Smooth muscle cell (in vitro differentiated cells): ENCODE measurements at regions not wholly inside any gene's neighbourhood (a gene's known extent, or its start where the extent isn't known, plus 50 kb on each side); places are given as distances from the start of the nearest gene placed in this dataset.

ENCODE experiments used
- DNase-seq: peaks from one replicate; lab custom pipeline; 2025; ENCODE audit not compliant: unreplicated experiment; lab: John Stamatoyannopoulos, UW
- H2AFZ ChIP-seq: fragments of 200-600 bp; sonication (generic); 2 replicates; pipeline ENCODE4 v1.6.0; 2016; ENCODE audit warnings: antibody characterized with exemption, low read depth, mild to moderate bottlenecking
- H3F3A ChIP-seq: fragments of 200-600 bp; sonication (generic); 2 replicates; pipeline ENCODE4 v1.6.0; 2017; ENCODE audit warnings: antibody characterized with exemption, low read depth
- H3K27ac ChIP-seq: fragments of 200-600 bp; sonication (generic); 2 replicates; pipeline ENCODE4 v1.5.1; 2016; ENCODE audit warnings: low read depth, mild to moderate bottlenecking
- H3K27me3 ChIP-seq: fragments of 200-600 bp; sonication (generic); 2 replicates; pipeline ENCODE4 v1.6.1; 2016; ENCODE audit warnings: low read depth, mild to moderate bottlenecking
- H3K36me3 ChIP-seq: fragments of 200-600 bp; sonication (generic); 2 replicates; pipeline ENCODE4 v1.5.1; 2016; ENCODE audit warnings: low read depth
- H3K4me1 ChIP-seq: fragments of 200-600 bp; sonication (generic); 2 replicates; pipeline ENCODE4 v1.5.1; 2016; ENCODE audit warnings: low read depth
- H3K4me2 ChIP-seq: fragments of 200-600 bp; sonication (generic); 2 replicates; pipeline ENCODE4 v1.6.0; 2016; ENCODE audit warnings: mild to moderate bottlenecking
- H3K4me3 ChIP-seq: fragments of 200-600 bp; sonication (generic); 2 replicates; pipeline ENCODE4 v1.5.1; 2016; ENCODE audit warnings: mild to moderate bottlenecking
- H3K79me2 ChIP-seq: fragments of 200-600 bp; sonication (generic); 2 replicates; pipeline ENCODE4 v1.6.0; 2016; ENCODE audit warnings: low read depth, mild to moderate bottlenecking
- H3K9ac ChIP-seq: fragments of 200-600 bp; sonication (generic); 2 replicates; pipeline ENCODE4 v1.6.0; 2016; ENCODE audit warnings: low read depth
- H3K9me3 ChIP-seq: fragments of 200-600 bp; sonication (generic); replicated peaks from 2 replicates; pipeline ENCODE4 v1.5.1; 2016; ENCODE audit warnings: low read depth
- H4K20me1 ChIP-seq: fragments of 200-600 bp; sonication (generic); 2 replicates; pipeline ENCODE4 v1.6.0; 2016; ENCODE audit warnings: low read depth
- WGBS: methylation state at CpG from one replicate; pipeline ENCODE4 v1.1.7; 2016; ENCODE audit warnings: low lambda C conversion rate; 5-methylcytosine and 5-hydroxymethylcytosine counted together
- TF ChIP-seq, protein P1 (sequence below): fragments of 200-600 bp; sonication (generic); IDR thresholded peaks from 2 replicates; pipeline ENCODE4 v1.5.1; 2017; ENCODE audit warnings: borderline replicate concordance, mild to moderate bottlenecking, antibody characterized with exemption; ENCODE audit not compliant: insufficient read depth, poor library complexity, severe bottlenecking

DNA sequence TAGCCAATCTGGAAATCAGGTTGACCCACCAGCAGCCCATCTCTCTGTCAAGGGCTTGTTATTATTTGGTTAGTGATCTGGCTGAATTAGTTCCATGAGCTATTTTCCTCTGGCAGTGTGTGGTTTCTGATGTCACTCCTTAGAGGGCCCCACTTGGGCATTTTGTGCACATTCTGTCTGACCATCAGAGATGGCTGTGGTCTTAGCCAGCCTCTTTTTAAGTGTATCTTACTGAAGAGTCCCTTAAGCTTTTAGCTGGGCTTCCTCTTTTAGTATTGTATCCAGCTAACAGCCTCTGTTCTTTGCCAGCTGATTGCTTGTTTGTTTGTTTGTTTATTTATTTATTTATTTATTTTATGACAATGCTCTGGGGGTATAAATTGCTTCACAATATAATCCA, 951.1 kb upstream of the CNTNAP5 start:
- Histone ChIP-seq H2AFZ (no peak overlapping the region), H3K36me3 (no peaks in the 10 kb centered on the region), H3F3A (no peaks in the 10 kb centered on the region), H3K4me3 (no peak overlapping the region), H3K9ac (no peak overlapping the region), H3K9me3 (no peaks in the 10 kb centered on the region), H3K27ac (no peak overlapping the region), H3K4me1 (no peaks in the 10 kb centered on the region), H3K4me2 (no peak overlapping the region), H3K27me3 (no peaks in the 10 kb centered on the region), H4K20me1 (no peaks in the 10 kb centered on the region), H3K79me2 (no peaks in the 10 kb centered on the region)
- TF ChIP-seq, protein P1, sequence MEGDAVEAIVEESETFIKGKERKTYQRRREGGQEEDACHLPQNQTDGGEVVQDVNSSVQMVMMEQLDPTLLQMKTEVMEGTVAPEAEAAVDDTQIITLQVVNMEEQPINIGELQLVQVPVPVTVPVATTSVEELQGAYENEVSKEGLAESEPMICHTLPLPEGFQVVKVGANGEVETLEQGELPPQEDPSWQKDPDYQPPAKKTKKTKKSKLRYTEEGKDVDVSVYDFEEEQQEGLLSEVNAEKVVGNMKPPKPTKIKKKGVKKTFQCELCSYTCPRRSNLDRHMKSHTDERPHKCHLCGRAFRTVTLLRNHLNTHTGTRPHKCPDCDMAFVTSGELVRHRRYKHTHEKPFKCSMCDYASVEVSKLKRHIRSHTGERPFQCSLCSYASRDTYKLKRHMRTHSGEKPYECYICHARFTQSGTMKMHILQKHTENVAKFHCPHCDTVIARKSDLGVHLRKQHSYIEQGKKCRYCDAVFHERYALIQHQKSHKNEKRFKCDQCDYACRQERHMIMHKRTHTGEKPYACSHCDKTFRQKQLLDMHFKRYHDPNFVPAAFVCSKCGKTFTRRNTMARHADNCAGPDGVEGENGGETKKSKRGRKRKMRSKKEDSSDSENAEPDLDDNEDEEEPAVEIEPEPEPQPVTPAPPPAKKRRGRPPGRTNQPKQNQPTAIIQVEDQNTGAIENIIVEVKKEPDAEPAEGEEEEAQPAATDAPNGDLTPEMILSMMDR = no peak
- DNase-seq = no peak

GRCh38 chr2:123077101-123077500, 948.0 kb upstream of the CNTNAP5 start:
- Histone ChIP-seq H3F3A (no peaks in the 10 kb centered on the region), H3K27me3 (no peaks in the 10 kb centered on the region), H3K4me1 (no peaks in the 10 kb centered on the region), H3K27ac (no peak overlapping the region), H3K9me3 (no peaks in the 10 kb centered on the region), H2AFZ (no peak overlapping the region), H3K36me3 (no peaks in the 10 kb centered on the region), H3K79me2 (no peaks in the 10 kb centered on the region), H3K4me2 (no peak overlapping the region), H3K4me3 (no peak overlapping the region), H3K9ac (no peak overlapping the region), H4K20me1 (no peaks in the 10 kb centered on the region)
- TF ChIP-seq, protein P1 = no peak
- 52% methylated on average over 2 of the region's 2 CpGs for WGBS
- DNase-seq = no peak

GRCh38 chr2:123080331-123080730, 944.8 kb upstream of the CNTNAP5 start:
- Histone ChIP-seq H3F3A (no peaks in the 10 kb centered on the region), H3K27ac (no peak overlapping the region), H3K9ac (no peak overlapping the region), H3K27me3 (no peaks in the 10 kb centered on the region), H3K4me3 (no peak overlapping the region), H3K4me1 (no peaks in the 10 kb centered on the region), H3K4me2 (no peak overlapping the region), H4K20me1 (no peaks in the 10 kb centered on the region), H3K36me3 (no peaks in the 10 kb centered on the region), H2AFZ (no peak overlapping the region), H3K9me3 (no peaks in the 10 kb centered on the region), H3K79me2 (no peaks in the 10 kb centered on the region)
- TF ChIP-seq, protein P1 = no peak
- no peak for DNase-seq
- 36% methylated on average over 3 of the region's 3 CpGs for WGBS

GRCh38 chr2:123085484-123085883, 939.6 kb upstream of the CNTNAP5 start:
- H3K27ac ChIP-seq = no peak overlapping the region
- TF ChIP-seq, protein P1 = no peak
- no peak overlapping the region for H3K4me2 ChIP-seq
- no peak overlapping the region for H3K4me3 ChIP-seq
- H3K27me3 ChIP-seq = no peaks in the 10 kb centered on the region
- no peaks in the 10 kb centered on the region for H3K9me3 ChIP-seq
- DNase-seq = no peak
- H2AFZ ChIP-seq = no peak overlapping the region
- H3F3A ChIP-seq = no peaks in the 10 kb centered on the region
- H3K79me2 ChIP-seq = no peaks in the 10 kb centered on the region
- H4K20me1 ChIP-seq = no peaks in the 10 kb centered on the region
- no peaks in the 10 kb centered on the region for H3K4me1 ChIP-seq
- no peak overlapping the region for H3K9ac ChIP-seq
- H3K36me3 ChIP-seq = no peaks in the 10 kb centered on the region
- 83% methylated on average over 1 of the region's 1 CpG for WGBS
